ENCODE measurements at regions not wholly inside any gene's neighbourhood (a gene's known extent, or its start where the extent isn't known, plus 50 kb on each side); places are given as distances from the start of the nearest gene placed in this dataset.

- 49 to 65% (median 60%) methylated on average over 3 of the region's 3 CpGs for WGBS, 3 donors
- DNase-seq, result no peak
- TF ChIP-seq POLR2A (IDR thresholded peaks at IDR 0.05), result no peak
- TF ChIP-seq EP300 (IDR thresholded peaks at IDR 0.05), result no peak
- TF ChIP-seq CTCF (IDR thresholded peaks at IDR 0.05), result no peak
- no peaks in the 10 kb centered on the region for H3K9me3 ChIP-seq
- H3K27ac ChIP-seq, result no peak overlapping the region
- H3K27me3 ChIP-seq, result no peaks in the 10 kb centered on the region
- H3K4me3 ChIP-seq, result no peak overlapping the region
- H3K4me1 ChIP-seq (ENCODE audit: insufficient read depth), result no peaks in the 10 kb centered on the region
- intact Hi-C loops (cut with DNase I), result no loop called here
- no peaks in the 10 kb centered on the region for H3K36me3 ChIP-seq
Measured at GRCh38 chrX:148363471-148364235, 136.8 kb upstream of the AFF2 start.

GRCh38 chrX:148365233-148365632 lies 135.2 kb upstream of the AFF2 start:
- 9 to 20% (median 11%) methylated on average over 2 of the region's 2 CpGs for WGBS, 3 donors
- TF ChIP-seq EP300 (IDR thresholded peaks at IDR 0.05), result no peak
- no peak for TF ChIP-seq CTCF (IDR thresholded peaks at IDR 0.05)
- no peak for TF ChIP-seq POLR2A (IDR thresholded peaks at IDR 0.05)
- H3K27me3 ChIP-seq, result no peaks in the 10 kb centered on the region
- no peak for DNase-seq
- no peak overlapping the region for H3K27ac ChIP-seq
- no peaks in the 10 kb centered on the region for H3K4me1 ChIP-seq (ENCODE audit: insufficient read depth)
- intact Hi-C loops (cut with DNase I), result no loop called here
- no peaks in the 10 kb centered on the region for H3K36me3 ChIP-seq
- no peaks in the 10 kb centered on the region for H3K9me3 ChIP-seq
- no peak overlapping the region for H3K4me3 ChIP-seq

GRCh38 chrX:148371291-148371690 lies 129.1 kb upstream of the AFF2 start:
- Histone ChIP-seq H3K36me3 (no peaks in the 10 kb centered on the region), H3K4me1 (ENCODE audit: insufficient read depth) (no peaks in the 10 kb centered on the region)
- WGBS, 3 donors, result 66 to 76% (median 73%) methylated on average over 3 of the region's 3 CpGs

GRCh38 chrX:148372925-148373324 lies 127.5 kb upstream of the AFF2 start:
- intact Hi-C loops (cut with DNase I), result no loop called here
- Histone ChIP-seq H3K4me1 (ENCODE audit: insufficient read depth) (no peaks in the 10 kb centered on the region), H3K4me3 (no peak overlapping the region), H3K36me3 (no peaks in the 10 kb centered on the region), H3K27ac (no peak overlapping the region), H3K9me3 (no peaks in the 10 kb centered on the region), H3K27me3 (no peaks in the 10 kb centered on the region)
- WGBS, 3 donors, result 56 to 72% (median 60%) methylated on average over 4 of the region's 4 CpGs
- no peak for TF ChIP-seq EP300 (IDR thresholded peaks at IDR 0.05)
- TF ChIP-seq POLR2A (IDR thresholded peaks at IDR 0.05), result no peak
- TF ChIP-seq CTCF (IDR thresholded peaks at IDR 0.05), result no peak
- DNase-seq, result no peak

More at GRCh38 chrX:148371291-148371690, 129.1 kb upstream of the AFF2 start:
- Histone ChIP-seq H3K27ac (no peak overlapping the region), H3K9me3 (no peaks in the 10 kb centered on the region), H3K27me3 (no peaks in the 10 kb centered on the region), H3K4me3 (no peak overlapping the region)
- no peak for DNase-seq
- intact Hi-C loops (cut with DNase I), result no loop called here
- TF ChIP-seq POLR2A (IDR thresholded peaks at IDR 0.05) (no peak), CTCF (IDR thresholded peaks at IDR 0.05) (no peak), EP300 (IDR thresholded peaks at IDR 0.05) (no peak)
